MM.1S (cell line): ENCODE measurements at regions not wholly inside any gene's neighbourhood (a gene's known extent, or its start where the extent isn't known, plus 50 kb on each side); places are given as distances from the start of the nearest gene placed in this dataset.

Experiments
- DNase-seq: peaks from one replicate; pipeline ENCODE4 v3.0.0-alpha.2; 2015
- H2AFZ ChIP-seq: fragments of 300-600 bp; sonication (generic); 2 replicates; pipeline ENCODE4 v1.6.0; 2016; ENCODE audit warnings: antibody characterized with exemption, low read length
- H3F3A ChIP-seq: fragments of 300-600 bp; sonication (generic); 2 replicates; pipeline ENCODE4 v1.6.1; 2016; ENCODE audit warnings: mild to moderate bottlenecking, antibody characterized with exemption, low read length, moderate library complexity, mixed read lengths; ENCODE audit not compliant: insufficient read depth
- H3K27ac ChIP-seq: fragments of 300-600 bp; sonication (generic); 2 replicates; pipeline ENCODE4 v1.5.1; 2016; ENCODE audit warnings: mild to moderate bottlenecking, low read length
- H3K27me3 ChIP-seq: fragments of 300-600 bp; sonication (generic); replicated peaks from 2 replicates; pipeline ENCODE4 v1.6.0; 2016; ENCODE audit warnings: low read length; ENCODE audit not compliant: insufficient read depth
- H3K36me3 ChIP-seq: fragments of 300-600 bp; sonication (generic); replicated peaks from 2 replicates; pipeline ENCODE4 v1.6.1; 2016; ENCODE audit warnings: mild to moderate bottlenecking, low read length, mixed read lengths; ENCODE audit not compliant: insufficient read depth
- H3K4me1 ChIP-seq: fragments of 300-600 bp; sonication (generic); 2 replicates; pipeline ENCODE4 v1.6.1; 2016; ENCODE audit warnings: low read length, mixed read lengths
- H3K4me2 ChIP-seq: fragments of 300-600 bp; sonication (generic); 2 replicates; pipeline ENCODE4 v1.6.0; 2016; ENCODE audit warnings: low read depth, low read length
- H3K4me3 ChIP-seq: fragments of 300-600 bp; sonication (generic); 2 replicates; pipeline ENCODE4 v1.5.1; 2016; ENCODE audit warnings: low read length, mixed read lengths
- H3K79me2 ChIP-seq: fragments of 300-600 bp; sonication (generic); 2 replicates; pipeline ENCODE4 v1.6.1; 2016; ENCODE audit warnings: mixed run types, low read length, mixed read lengths
- H3K9ac ChIP-seq: fragments of 300-600 bp; sonication (generic); 2 replicates; pipeline ENCODE4 v1.6.1; 2016; ENCODE audit warnings: low read length, mixed read lengths
- H3K9me2 ChIP-seq: fragments of 300-600 bp; sonication (generic); replicated peaks from 2 replicates; pipeline ENCODE4 v1.6.1; 2016; ENCODE audit warnings: mild to moderate bottlenecking, low read length, mixed read lengths; ENCODE audit not compliant: insufficient read depth
- H3K9me3 ChIP-seq: fragments of 300-600 bp; sonication (generic); replicated peaks from 2 replicates; pipeline ENCODE4 v1.6.1; 2016; ENCODE audit warnings: mild to moderate bottlenecking, low read length, mixed read lengths; ENCODE audit not compliant: insufficient read depth
- H4K20me1 ChIP-seq: fragments of 300-600 bp; sonication (generic); 2 replicates; pipeline ENCODE4 v1.6.1; 2016; ENCODE audit warnings: mild to moderate bottlenecking, low read length, moderate library complexity, mixed read lengths; ENCODE audit not compliant: insufficient read depth
- CTCF ChIP-seq: fragments of 300-600 bp; sonication (generic); IDR thresholded peaks from 2 replicates; pipeline ENCODE4 v1.5.1; 2016; ENCODE audit warnings: antibody characterized with exemption, low read length, mixed read lengths
- EZH2 ChIP-seq: fragments of 300-600 bp; sonication (generic); optimal IDR thresholded peaks from 2 replicates; pipeline ENCODE3; 2017; ENCODE audit warnings: low read depth, mild to moderate bottlenecking, antibody characterized with exemption, low read length, mixed read lengths
- EZH2phosphoT487 ChIP-seq: fragments of 300-600 bp; sonication (generic); IDR thresholded peaks from 2 replicates; pipeline ENCODE4 v1.6.1; 2018; ENCODE audit warnings: antibody characterized with exemption, low read length

- Histone ChIP-seq H3K9me2 (no peaks in the 10 kb centered on the region), H3K27me3 (peaks cover 45% of the 10 kb centered on the region), H3K4me1 (no peaks in the 10 kb centered on the region), H3K79me2 (no peaks in the 10 kb centered on the region), H3K36me3 (no peaks in the 10 kb centered on the region), H3K9ac (no peak overlapping the region), H3F3A (no peaks in the 10 kb centered on the region), H3K4me2 (no peak overlapping the region), H3K4me3 (no peak overlapping the region), H3K9me3 (no peaks in the 10 kb centered on the region), H3K27ac (no peak overlapping the region), H2AFZ (no peak overlapping the region), H4K20me1 (no peaks in the 10 kb centered on the region)
- no peak for TF ChIP-seq EZH2phosphoT487
- TF ChIP-seq EZH2: no peak
- TF ChIP-seq CTCF: no peak
- no peak for DNase-seq
Measured at GRCh38 chr1:4317207-4317606, 337.2 kb upstream of the AJAP1 start.

GRCh38 chr1:4318720-4319119 lies 335.7 kb upstream of the AJAP1 start:
- H3K4me1 ChIP-seq: no peaks in the 10 kb centered on the region
- no peak overlapping the region for H2AFZ ChIP-seq
- no peaks in the 10 kb centered on the region for H3F3A ChIP-seq
- no peak overlapping the region for H3K9ac ChIP-seq
- H3K79me2 ChIP-seq: no peaks in the 10 kb centered on the region
- H3K27ac ChIP-seq: no peak overlapping the region
- no peaks in the 10 kb centered on the region for H4K20me1 ChIP-seq
- no peaks in the 10 kb centered on the region for H3K9me3 ChIP-seq
- H3K9me2 ChIP-seq: no peaks in the 10 kb centered on the region
- H3K27me3 ChIP-seq: peaks cover 40% of the 10 kb centered on the region
- no peak for TF ChIP-seq EZH2
- TF ChIP-seq CTCF: no peak
- TF ChIP-seq EZH2phosphoT487: no peak
- no peak overlapping the region for H3K4me2 ChIP-seq
- H3K36me3 ChIP-seq: no peaks in the 10 kb centered on the region
- DNase-seq: no peak
- H3K4me3 ChIP-seq: no peak overlapping the region

GRCh38 chr1:4319496-4319895 lies 334.9 kb upstream of the AJAP1 start:
- Histone ChIP-seq H3K9ac (no peak overlapping the region), H3K4me1 (no peaks in the 10 kb centered on the region)

More at GRCh38 chr1:4319496-4319895, 334.9 kb upstream of the AJAP1 start:
- H3K9me2 ChIP-seq: no peaks in the 10 kb centered on the region
- no peak overlapping the region for H3K4me2 ChIP-seq
- H3K4me3 ChIP-seq: no peak overlapping the region
- H3K9me3 ChIP-seq: no peaks in the 10 kb centered on the region
- H3K27ac ChIP-seq: no peak overlapping the region
- no peaks in the 10 kb centered on the region for H4K20me1 ChIP-seq
- no peak overlapping the region for H2AFZ ChIP-seq
- no peaks in the 10 kb centered on the region for H3K79me2 ChIP-seq
- DNase-seq: no peak
- H3K36me3 ChIP-seq: no peaks in the 10 kb centered on the region
- no peaks in the 10 kb centered on the region for H3F3A ChIP-seq
- TF ChIP-seq EZH2 (no peak), CTCF (no peak), EZH2phosphoT487 (no peak)
- H3K27me3 ChIP-seq: peaks cover 44% of the 10 kb centered on the region
